Vagina (tissue), 2 donors: ENCODE measurements at regions not wholly inside any gene's neighbourhood (a gene's known extent, or its start where the extent isn't known, plus 50 kb on each side); places are given as distances from the start of the nearest gene placed in this dataset.
A peak's percentile ranks its signal among the peaks of the same experiment; 100 is the strongest.

Source experiments
- DNase-seq, 2 donors: peaks; one replicate each; pipeline ENCODE4 v3.0.0-alpha.2; 2017; ENCODE audit errors: extremely low spot score in 2 of 2
- H3K27ac ChIP-seq: fragments of 200-600 bp; sonication (generic); one replicate; pipeline ENCODE4 v1.5.1; 2019
- H3K27me3 ChIP-seq: fragments of 200-600 bp; sonication (generic); one replicate; pipeline ENCODE4 v1.5.1; 2019
- H3K36me3 ChIP-seq, 2 donors: fragments of 200-600 bp; sonication (generic); one replicate each; pipeline ENCODE4 v1.5.1; 2017 to 2019
- H3K4me1 ChIP-seq: fragments of 200-600 bp; sonication (generic); one replicate; pipeline ENCODE4 v1.5.1; 2019
- H3K4me3 ChIP-seq, 2 donors: fragments of 200-600 bp; sonication (generic); 1 replicate in 1 of 2; 2 replicates in 1 of 2; pipeline ENCODE4 v1.5.1; 2016 to 2019
- H3K9me3 ChIP-seq: fragments of 200-600 bp; sonication (generic); one replicate; pipeline ENCODE4 v1.5.1; 2019
- POLR2A ChIP-seq, 2 donors: fragments of 450-650 bp; IDR thresholded peaks; one replicate each; pipeline ENCODE4 v1.6.1; 2017; ENCODE audit warnings: antibody characterized with exemption in 2 of 2, mild to moderate bottlenecking in 2 of 2, moderate library complexity in 2 of 2
- POLR2AphosphoS5 ChIP-seq, 2 donors: sonication (generic); formaldehyde crosslinking; IDR thresholded peaks; one replicate each; pipeline ENCODE4 v1.9.0; 2017; ENCODE audit warnings: antibody characterized with exemption in 2 of 2, mild to moderate bottlenecking in 2 of 2, low read depth in 1 of 2; ENCODE audit not compliant: insufficient read depth in 1 of 2
- intact Hi-C: fragments of 100-400 bp; cut with DNase I; formaldehyde crosslinking; loops from one replicate; pipeline ENCODE4 v1.15.1; 2023
- TF ChIP-seq, protein P1 (sequence below), 3 experiments: fragments of 450-650 bp in 2 of 3; fragments of 200-600 bp in 1 of 3; sonication (generic) in 1 of 3; IDR thresholded peaks; one replicate each; pipeline ENCODE4 v1.5.1; 2017 to 2019; ENCODE audit warnings: antibody characterized with exemption in 3 of 3, mild to moderate bottlenecking in 2 of 3, moderate library complexity in 2 of 3

DNA sequence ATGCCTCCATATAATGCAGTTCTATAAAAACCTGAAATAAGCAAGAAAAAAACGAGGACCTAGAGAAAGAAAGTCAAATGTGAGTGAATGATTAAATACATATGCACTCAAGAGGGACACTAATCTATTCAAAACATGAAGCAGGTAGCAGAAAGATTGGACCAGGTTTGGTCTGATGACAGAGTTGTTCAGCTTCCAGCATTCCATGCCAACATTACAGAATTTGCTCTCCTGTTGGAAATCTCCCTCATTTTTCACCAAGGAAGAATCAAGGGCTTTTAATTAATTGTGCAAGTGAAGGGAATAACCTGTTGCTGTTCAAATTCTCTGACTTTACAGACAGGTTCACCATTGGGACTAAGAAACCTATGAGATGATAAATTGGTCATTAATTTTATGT, 379.0 kb upstream of the RASGEF1B start:
- no peak for TF ChIP-seq POLR2AphosphoS5 (IDR thresholded peaks at IDR 0.05; ENCODE audit: insufficient read depth in 1 of 2, low read depth in 1 of 2)
- TF ChIP-seq, protein P1, sequence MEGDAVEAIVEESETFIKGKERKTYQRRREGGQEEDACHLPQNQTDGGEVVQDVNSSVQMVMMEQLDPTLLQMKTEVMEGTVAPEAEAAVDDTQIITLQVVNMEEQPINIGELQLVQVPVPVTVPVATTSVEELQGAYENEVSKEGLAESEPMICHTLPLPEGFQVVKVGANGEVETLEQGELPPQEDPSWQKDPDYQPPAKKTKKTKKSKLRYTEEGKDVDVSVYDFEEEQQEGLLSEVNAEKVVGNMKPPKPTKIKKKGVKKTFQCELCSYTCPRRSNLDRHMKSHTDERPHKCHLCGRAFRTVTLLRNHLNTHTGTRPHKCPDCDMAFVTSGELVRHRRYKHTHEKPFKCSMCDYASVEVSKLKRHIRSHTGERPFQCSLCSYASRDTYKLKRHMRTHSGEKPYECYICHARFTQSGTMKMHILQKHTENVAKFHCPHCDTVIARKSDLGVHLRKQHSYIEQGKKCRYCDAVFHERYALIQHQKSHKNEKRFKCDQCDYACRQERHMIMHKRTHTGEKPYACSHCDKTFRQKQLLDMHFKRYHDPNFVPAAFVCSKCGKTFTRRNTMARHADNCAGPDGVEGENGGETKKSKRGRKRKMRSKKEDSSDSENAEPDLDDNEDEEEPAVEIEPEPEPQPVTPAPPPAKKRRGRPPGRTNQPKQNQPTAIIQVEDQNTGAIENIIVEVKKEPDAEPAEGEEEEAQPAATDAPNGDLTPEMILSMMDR (IDR thresholded peaks at IDR 0.05), result no peak
- no peak for TF ChIP-seq POLR2A (IDR thresholded peaks at IDR 0.05)
- H3K4me3 ChIP-seq, result no peak overlapping the region
- intact Hi-C loops, result no loop called here
- no peak overlapping the region for H3K27ac ChIP-seq
- H3K4me1 ChIP-seq, result no peaks in the 10 kb centered on the region
- no peaks in the 10 kb centered on the region for H3K9me3 ChIP-seq
- H3K27me3 ChIP-seq, result no peaks in the 10 kb centered on the region
- H3K36me3 ChIP-seq, result no peaks in the 10 kb centered on the region
- DNase-seq, result no peak

DNA sequence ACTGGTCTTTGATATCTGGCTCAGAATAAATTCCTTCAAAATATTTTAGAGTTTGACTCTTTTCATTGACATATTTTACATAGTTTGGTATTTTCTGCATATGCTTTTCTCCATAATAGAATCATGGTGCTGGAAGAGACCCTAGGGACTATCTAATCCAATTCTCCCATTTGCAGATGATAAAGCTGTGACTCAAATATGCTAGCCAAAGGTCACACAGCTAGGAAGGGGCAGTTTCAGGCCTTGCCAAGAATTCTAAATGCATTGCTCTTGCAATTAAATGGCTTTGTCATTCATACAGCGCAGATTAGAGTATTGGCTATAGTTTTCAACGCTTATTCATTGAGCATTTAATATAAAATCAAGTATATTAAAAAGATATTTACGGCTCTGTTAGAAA, 374.1 kb upstream of the RASGEF1B start:
- H3K4me3 ChIP-seq, result no peak overlapping the region
- intact Hi-C loops, result loop anchor here (2.0 kb wide), 1 partner anchor 377 kb away; no protein-coding TSS in a partner anchor
- no peaks in the 10 kb centered on the region for H3K4me1 ChIP-seq
- H3K36me3 ChIP-seq, result no peaks in the 10 kb centered on the region
- no peak overlapping the region for H3K27ac ChIP-seq
- no peaks in the 10 kb centered on the region for H3K27me3 ChIP-seq
- no peaks in the 10 kb centered on the region for H3K9me3 ChIP-seq
- DNase-seq, result no peak
- TF ChIP-seq, protein P1 (IDR thresholded peaks at IDR 0.05), result no peak
- TF ChIP-seq POLR2A (IDR thresholded peaks at IDR 0.05), result no peak
- TF ChIP-seq POLR2AphosphoS5 (IDR thresholded peaks at IDR 0.05; ENCODE audit: insufficient read depth in 1 of 2, low read depth in 1 of 2), result no peak

DNA sequence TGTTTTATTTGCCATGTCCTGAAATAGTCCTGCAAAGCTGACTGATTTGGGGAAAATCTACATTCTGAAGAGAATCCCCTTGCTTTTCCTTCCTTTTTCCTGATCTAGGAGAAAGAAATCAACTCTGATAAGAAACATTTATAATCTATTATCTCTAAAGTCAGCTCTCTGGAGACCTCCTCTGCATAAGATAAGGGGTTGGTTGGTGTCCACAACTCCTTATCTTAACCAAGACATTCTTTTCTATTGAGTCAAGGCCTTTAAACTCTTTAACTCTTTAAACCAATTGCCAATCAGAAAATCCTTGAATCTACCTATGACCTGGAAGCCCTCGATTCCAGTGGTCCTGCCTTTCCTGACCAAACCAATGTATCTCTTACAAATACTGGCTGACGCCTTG, 373.6 kb upstream of the RASGEF1B start:
- Histone ChIP-seq H3K9me3 (no peaks in the 10 kb centered on the region), H3K4me3 (no peak overlapping the region), H3K27me3 (no peaks in the 10 kb centered on the region), H3K27ac (no peak overlapping the region), H3K36me3 (no peaks in the 10 kb centered on the region), H3K4me1 (no peaks in the 10 kb centered on the region)
- intact Hi-C loops, result loop anchor here (2.0 kb wide), 1 partner anchor 376 kb away; no protein-coding TSS in a partner anchor
- TF ChIP-seq POLR2A (IDR thresholded peaks at IDR 0.05), result no peak
- TF ChIP-seq, protein P1 (IDR thresholded peaks at IDR 0.05), result no peak
- no peak for TF ChIP-seq POLR2AphosphoS5 (IDR thresholded peaks at IDR 0.05; ENCODE audit: insufficient read depth in 1 of 2, low read depth in 1 of 2)
- DNase-seq, result no peak

DNA sequence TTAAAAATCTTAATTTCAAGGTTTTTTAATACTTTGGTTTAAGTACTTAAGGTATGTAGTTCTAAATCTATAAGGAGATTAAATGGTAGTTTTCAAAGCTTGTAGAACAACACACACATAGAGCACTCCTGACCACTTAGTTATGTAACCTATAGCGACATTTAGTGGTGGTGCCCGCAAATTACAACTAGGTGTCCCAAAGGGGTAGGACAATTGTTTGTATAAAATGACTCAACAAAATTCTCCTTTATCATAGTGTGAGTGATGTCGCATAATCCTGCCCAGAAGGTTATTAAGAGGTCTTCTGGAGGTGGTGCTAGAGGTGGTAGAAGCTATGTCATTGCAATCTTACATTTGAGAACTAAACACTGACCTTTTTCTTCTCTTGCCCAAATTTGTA, 373.0 kb upstream of the RASGEF1B start:
- Histone ChIP-seq H3K4me3 (no peak overlapping the region), H3K27ac (no peak overlapping the region), H3K4me1 (no peaks in the 10 kb centered on the region), H3K9me3 (no peaks in the 10 kb centered on the region), H3K36me3 (no peaks in the 10 kb centered on the region), H3K27me3 (no peaks in the 10 kb centered on the region)
- DNase-seq, result no peak
- TF ChIP-seq, protein P1 (IDR thresholded peaks at IDR 0.05), result peak; percentile 31 to 70 (median 62)
- TF ChIP-seq POLR2A (IDR thresholded peaks at IDR 0.05), result no peak
- intact Hi-C loops, result loop anchor here (2.0 kb wide), 1 partner anchor 376 kb away; no protein-coding TSS in a partner anchor

DNA sequence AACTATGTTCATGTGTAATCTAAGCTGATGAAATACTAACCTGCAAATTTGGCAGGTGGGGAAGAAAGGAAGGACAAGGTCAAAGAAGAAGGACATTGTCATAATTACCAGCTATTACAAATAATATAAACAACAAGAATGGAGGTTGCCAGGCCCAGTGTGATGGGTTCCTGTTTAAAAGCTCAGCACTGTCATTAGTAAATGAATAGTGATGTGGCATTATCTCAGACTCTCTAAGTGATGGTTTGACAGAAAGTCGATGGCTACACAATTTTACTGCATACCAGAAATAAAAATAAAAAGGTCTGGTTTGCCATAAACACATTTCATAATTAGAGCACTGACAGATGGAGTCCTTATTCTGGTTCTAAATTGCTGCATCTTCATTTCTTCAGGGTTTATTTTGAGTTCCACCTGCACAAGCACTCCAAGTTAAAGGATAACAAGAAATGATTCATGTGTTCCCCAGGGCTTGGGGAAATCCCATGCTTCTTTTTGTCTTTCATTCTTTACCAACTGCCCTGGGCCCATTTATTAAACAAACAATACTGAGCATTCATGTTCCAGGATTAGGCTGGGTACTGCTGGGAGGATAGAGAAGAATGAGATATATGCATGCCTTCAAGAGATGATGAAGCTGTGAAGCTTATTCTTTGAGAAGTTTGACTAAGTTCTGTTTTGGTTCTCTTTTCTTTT, 367.8 kb upstream of the RASGEF1B start:
- Histone ChIP-seq H3K27me3 (no peaks in the 10 kb centered on the region), H3K4me3 (no peak overlapping the region), H3K9me3 (no peaks in the 10 kb centered on the region), H3K36me3 (no peaks in the 10 kb centered on the region), H3K4me1 (no peaks in the 10 kb centered on the region), H3K27ac (no peak overlapping the region)
- DNase-seq, result no peak
- TF ChIP-seq POLR2AphosphoS5 (IDR thresholded peaks at IDR 0.05; ENCODE audit: insufficient read depth in 1 of 2, low read depth in 1 of 2) (no peak), POLR2A (IDR thresholded peaks at IDR 0.05) (no peak)
- TF ChIP-seq, protein P1 (IDR thresholded peaks at IDR 0.05), result no peak
- intact Hi-C loops, result no loop called here
